Liver (tissue), 8 donors: ENCODE measurements at regions not wholly inside any gene's neighbourhood (a gene's known extent, or its start where the extent isn't known, plus 50 kb on each side); places are given as distances from the start of the nearest gene placed in this dataset.

Experiments
- DNase-seq: peaks from one replicate; pipeline ENCODE4 v3.0.0-alpha.2; 2017; ENCODE audit warnings: low spot score
- H3K27ac ChIP-seq, 2 donors: one replicate each; pipeline ENCODE4 v1.7.0; 2013; ENCODE audit warnings: inconsistent platforms in 2 of 2, low read length in 2 of 2, control low read depth in 1 of 2, low read depth in 1 of 2, mild to moderate bottlenecking in 1 of 2
- H3K27me3 ChIP-seq, 4 donors: one replicate each; pipeline versions ENCODE4 v1.6.1 to v1.7.0; 2013; ENCODE audit warnings: low read length in 3 of 4, inconsistent platforms in 1 of 4, mild to moderate bottlenecking in 1 of 4, moderate library complexity in 1 of 4; ENCODE audit not compliant: control insufficient read depth in 4 of 4, insufficient read depth in 4 of 4
- H3K36me3 ChIP-seq, 4 donors: one replicate each; pipeline versions ENCODE4 v1.6.1 to v1.7.0; 2013; ENCODE audit warnings: low read length in 3 of 4, mild to moderate bottlenecking in 3 of 4, low read depth in 1 of 4, moderate library complexity in 1 of 4; ENCODE audit not compliant: control insufficient read depth in 4 of 4, insufficient read depth in 3 of 4
- H3K4me1 ChIP-seq, 4 donors: one replicate each; pipeline versions ENCODE4 v1.6.1 to v1.7.0; 2013; ENCODE audit warnings: low read length in 3 of 4, mild to moderate bottlenecking in 3 of 4, moderate library complexity in 1 of 4; ENCODE audit not compliant: control insufficient read depth in 4 of 4, insufficient read depth in 4 of 4
- H3K4me3 ChIP-seq, 3 donors: one replicate each; pipeline versions ENCODE4 v1.6.1 to v1.7.0; 2013; ENCODE audit warnings: low read length in 3 of 3, control low read depth in 1 of 3, low read depth in 1 of 3, mild to moderate bottlenecking in 1 of 3
- H3K9ac ChIP-seq, 2 donors: one replicate each; pipeline ENCODE4 v1.7.0; 2013; ENCODE audit warnings: low read length in 2 of 2, mild to moderate bottlenecking in 2 of 2, moderate library complexity in 2 of 2, control low read depth in 1 of 2, low read depth in 1 of 2
- H3K9me3 ChIP-seq, 4 donors: one replicate each; pipeline versions ENCODE4 v1.6.1 to v1.7.0; 2013; ENCODE audit warnings: low read length in 3 of 4; ENCODE audit not compliant: control insufficient read depth in 4 of 4
- ATF3 ChIP-seq: IDR thresholded peaks from 2 replicates; pipeline ENCODE4 v1.6.1; 2016; ENCODE audit warnings: antibody characterized with exemption
- EGR1 ChIP-seq, 2 donors: IDR thresholded peaks; 2 replicates each; pipeline ENCODE4 v1.6.1; 2016 to 2018; ENCODE audit warnings: antibody characterized with exemption in 2 of 2, low read depth in 2 of 2
- FOXA1 ChIP-seq: IDR thresholded peaks from 2 replicates; pipeline ENCODE4 v1.6.1; 2016; ENCODE audit warnings: antibody characterized with exemption
- FOXA2 ChIP-seq: IDR thresholded peaks from 2 replicates; pipeline ENCODE4 v1.6.1; 2016; ENCODE audit warnings: antibody characterized with exemption
- HNF4A ChIP-seq, 2 donors: conservative IDR thresholded peaks; 2 replicates each; pipeline ENCODE4 v1.6.1; 2016; ENCODE audit warnings: antibody characterized with exemption in 2 of 2, mild to moderate bottlenecking in 2 of 2
- HNF4G ChIP-seq: IDR thresholded peaks from 2 replicates; pipeline ENCODE4 v1.6.1; 2016; ENCODE audit warnings: antibody characterized with exemption
- JUND ChIP-seq, 2 donors: IDR thresholded peaks; 2 replicates each; pipeline ENCODE4 v1.6.1; 2016; ENCODE audit warnings: antibody characterized with exemption in 2 of 2
- NR2F2 ChIP-seq: IDR thresholded peaks from 2 replicates; pipeline ENCODE4 v1.6.1; 2016; ENCODE audit warnings: antibody characterized with exemption
- RAD21 ChIP-seq, 2 donors: IDR thresholded peaks; 2 replicates each; pipeline ENCODE4 v1.6.1; 2016; ENCODE audit warnings: antibody characterized with exemption in 2 of 2, mild to moderate bottlenecking in 2 of 2
- REST ChIP-seq: IDR thresholded peaks from 2 replicates; pipeline ENCODE4 v1.6.1; 2016; ENCODE audit warnings: antibody characterized with exemption, mild to moderate bottlenecking
- RXRA ChIP-seq, 2 donors: IDR thresholded peaks; 2 replicates each; pipeline ENCODE4 v1.6.1; 2017 to 2018; ENCODE audit warnings: antibody characterized with exemption in 2 of 2, mild to moderate bottlenecking in 1 of 2
- SP1 ChIP-seq: IDR thresholded peaks from 2 replicates; pipeline ENCODE4 v1.6.1; 2018; ENCODE audit warnings: antibody characterized with exemption, mild to moderate bottlenecking
- TAF1 ChIP-seq: conservative IDR thresholded peaks from 2 replicates; pipeline ENCODE4 v1.6.1; 2016; ENCODE audit warnings: antibody characterized with exemption, mild to moderate bottlenecking
- YY1 ChIP-seq: IDR thresholded peaks from 2 replicates; pipeline ENCODE4 v1.6.1; 2016; ENCODE audit warnings: antibody characterized with exemption, mild to moderate bottlenecking
- ZBTB33 ChIP-seq: IDR thresholded peaks from 2 replicates; pipeline ENCODE4 v1.6.1; 2016; ENCODE audit warnings: antibody characterized with exemption
- WGBS: extraction: QIAGEN DNeasy Blood & Tissue Kit; methylation state at CpG from one replicate; pipeline ENCODE4 v1.1.7; 2013; 5-methylcytosine and 5-hydroxymethylcytosine counted together
- TF ChIP-seq, protein P1 (sequence below): fragments of 150-350 bp; IDR thresholded peaks from 2 replicates; pipeline ENCODE4 v1.5.1; 2017; ENCODE audit warnings: improper control_type of control experiment, low read depth, low read length; ENCODE audit not compliant: missing input control
- TF ChIP-seq, protein P2 (sequence below): IDR thresholded peaks from 2 replicates; pipeline ENCODE4 v1.6.1; 2016; ENCODE audit warnings: antibody characterized with exemption
- donor health status: healthy.
- donor health status: healthy.
- donor health status: healthy.
- donor health status: healthy.
- donor health status: healthy.

GRCh38 chr4:180682776-180683175, 1560.4 kb upstream of the TENM3 start:
- 36% methylated on average over 2 of the region's 2 CpGs for WGBS
- DNase-seq: no peak
- Histone ChIP-seq H3K36me3 (no peaks in the 10 kb centered on the region), H3K27me3 (peaks cover 0 to 2% (median 0%) of the 10 kb centered on the region in 4 donors), H3K27ac (no peak overlapping the region), H3K4me3 (no peak overlapping the region), H3K9ac (no peak overlapping the region), H3K9me3 (no peaks in the 10 kb centered on the region), H3K4me1 (no peaks in the 10 kb centered on the region)
- no peak for TF ChIP-seq HNF4A (conservative IDR thresholded peaks at IDR 0.05)
- no peak for TF ChIP-seq YY1
- TF ChIP-seq EGR1 (IDR thresholded peaks at IDR 0.05; ENCODE audit: low read depth in 2 of 2): no peak
- TF ChIP-seq TAF1: no peak
- no peak for TF ChIP-seq FOXA1

GRCh38 chr4:180683186-180683585, 1560.0 kb upstream of the TENM3 start:
- no peak for DNase-seq
- Histone ChIP-seq H3K4me3 (no peak overlapping the region), H3K9me3 (no peaks in the 10 kb centered on the region), H3K27ac (no peak overlapping the region), H3K36me3 (no peaks in the 10 kb centered on the region), H3K4me1 (no peaks in the 10 kb centered on the region), H3K27me3 (peaks cover 0 to 2% (median 0%) of the 10 kb centered on the region in 4 donors), H3K9ac (no peak overlapping the region)
- TF ChIP-seq HNF4A (conservative IDR thresholded peaks at IDR 0.05) (no peak), HNF4G (no peak), RXRA (IDR thresholded peaks at IDR 0.05) (no peak), JUND (IDR thresholded peaks at IDR 0.05) (no peak), RAD21 (IDR thresholded peaks at IDR 0.05) (no peak), NR2F2 (no peak), FOXA2 (no peak), FOXA1 (no peak), SP1 (no peak), ATF3 (no peak), TAF1 (no peak), YY1 (no peak)
- TF ChIP-seq, protein P1, sequence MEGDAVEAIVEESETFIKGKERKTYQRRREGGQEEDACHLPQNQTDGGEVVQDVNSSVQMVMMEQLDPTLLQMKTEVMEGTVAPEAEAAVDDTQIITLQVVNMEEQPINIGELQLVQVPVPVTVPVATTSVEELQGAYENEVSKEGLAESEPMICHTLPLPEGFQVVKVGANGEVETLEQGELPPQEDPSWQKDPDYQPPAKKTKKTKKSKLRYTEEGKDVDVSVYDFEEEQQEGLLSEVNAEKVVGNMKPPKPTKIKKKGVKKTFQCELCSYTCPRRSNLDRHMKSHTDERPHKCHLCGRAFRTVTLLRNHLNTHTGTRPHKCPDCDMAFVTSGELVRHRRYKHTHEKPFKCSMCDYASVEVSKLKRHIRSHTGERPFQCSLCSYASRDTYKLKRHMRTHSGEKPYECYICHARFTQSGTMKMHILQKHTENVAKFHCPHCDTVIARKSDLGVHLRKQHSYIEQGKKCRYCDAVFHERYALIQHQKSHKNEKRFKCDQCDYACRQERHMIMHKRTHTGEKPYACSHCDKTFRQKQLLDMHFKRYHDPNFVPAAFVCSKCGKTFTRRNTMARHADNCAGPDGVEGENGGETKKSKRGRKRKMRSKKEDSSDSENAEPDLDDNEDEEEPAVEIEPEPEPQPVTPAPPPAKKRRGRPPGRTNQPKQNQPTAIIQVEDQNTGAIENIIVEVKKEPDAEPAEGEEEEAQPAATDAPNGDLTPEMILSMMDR: no peak
- 83% methylated on average over 5 of the region's 5 CpGs for WGBS

DNA sequence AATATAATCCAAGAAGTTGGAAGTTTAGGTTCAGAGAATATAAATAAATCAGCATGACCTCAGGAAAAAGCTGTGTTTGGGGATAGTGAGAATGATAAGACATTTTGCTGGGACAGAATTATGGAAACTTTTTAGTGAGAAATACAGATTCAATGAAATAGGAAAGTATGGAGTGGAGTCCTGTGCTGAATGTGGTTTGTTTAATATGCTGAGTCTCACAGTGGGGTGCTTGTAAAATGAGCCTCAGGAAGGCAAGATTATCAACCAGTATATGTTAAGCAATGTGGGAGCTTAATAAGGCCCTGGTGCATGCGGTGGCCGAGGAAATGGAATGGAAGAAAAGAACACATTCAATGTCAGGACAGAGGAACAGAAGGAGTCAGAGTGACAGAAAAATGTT, 1554.7 kb upstream of the TENM3 start:
- H3K9ac ChIP-seq: no peak overlapping the region
- H3K36me3 ChIP-seq: no peaks in the 10 kb centered on the region
- 67% methylated on average over 2 of the region's 2 CpGs for WGBS
- H3K27ac ChIP-seq: no peak overlapping the region
- no peaks in the 10 kb centered on the region for H3K9me3 ChIP-seq
- DNase-seq: no peak
- H3K4me3 ChIP-seq: no peak overlapping the region
- TF ChIP-seq HNF4G: no peak
- no peak for TF ChIP-seq RXRA (IDR thresholded peaks at IDR 0.05)
- TF ChIP-seq JUND (IDR thresholded peaks at IDR 0.05): no peak
- TF ChIP-seq, protein P2, sequence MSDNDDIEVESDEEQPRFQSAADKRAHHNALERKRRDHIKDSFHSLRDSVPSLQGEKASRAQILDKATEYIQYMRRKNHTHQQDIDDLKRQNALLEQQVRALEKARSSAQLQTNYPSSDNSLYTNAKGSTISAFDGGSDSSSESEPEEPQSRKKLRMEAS: no peak
- TF ChIP-seq EGR1 (IDR thresholded peaks at IDR 0.05; ENCODE audit: low read depth in 2 of 2): no peak
- no peak for TF ChIP-seq TAF1
- TF ChIP-seq HNF4A (conservative IDR thresholded peaks at IDR 0.05): no peak
- no peak for TF ChIP-seq REST
- TF ChIP-seq YY1: no peak
- TF ChIP-seq, protein P1: no peak
- TF ChIP-seq ZBTB33: no peak
- no peak for TF ChIP-seq ATF3
- no peak for TF ChIP-seq SP1
- no peak for TF ChIP-seq FOXA1
- H3K4me1 ChIP-seq: no peaks in the 10 kb centered on the region
- no peaks in the 10 kb centered on the region for H3K27me3 ChIP-seq
